ENCODE measurements at regions not wholly inside any gene's neighbourhood (a gene's known extent, or its start where the extent isn't known, plus 50 kb on each side); places are given as distances from the start of the nearest gene placed in this dataset.
"Not testable (repeated sequence)": the region's sequence is repeated elsewhere in the genome, so short reads cannot be mapped to it uniquely, and the experiment has no call there.

- DNase-seq = not testable (repeated sequence)
These were observed 114.5 kb downstream of the GATA6 start for GRCh38 chr18:22283855-22284254.

- DNase-seq = no peak
These were observed 114.0 kb downstream of the GATA6 start for GRCh38 chr18:22283397-22283796.

- DNase-seq = no peak
These were observed 113.7 kb downstream of the GATA6 start for GRCh38 chr18:22283116-22283395.

- no peak for DNase-seq
These were observed 113.1 kb downstream of the GATA6 start for GRCh38 chr18:22282311-22283115.

- no peak for DNase-seq
These were observed 111.0 kb downstream of the GATA6 start for GRCh38 chr18:22280453-22280750.

GRCh38 chr18:22279741-22280452 is 110.5 kb downstream of the GATA6 start:
- no peak for DNase-seq

GRCh38 chr18:22278798-22279197 is 109.4 kb downstream of the GATA6 start:
- no peak for DNase-seq

GRCh38 chr18:22277758-22278157 is 108.4 kb downstream of the GATA6 start:
- no peak for DNase-seq

GRCh38 chr18:22276334-22276713 is 106.9 kb downstream of the GATA6 start:
- DNase-seq = no peak

GRCh38 chr18:22275706-22276333 is 106.4 kb downstream of the GATA6 start:
- DNase-seq = no peak

- DNase-seq = no peak
These were observed 104.0 kb downstream of the GATA6 start for GRCh38 chr18:22273101-22274039.

- DNase-seq = no peak
These were observed 102.9 kb downstream of the GATA6 start for GRCh38 chr18:22272242-22272641.

- no peak for DNase-seq
These were observed 101.6 kb downstream of the GATA6 start for GRCh38 chr18:22271030-22271429.

GRCh38 chr18:22268641-22269128 is 99.3 kb downstream of the GATA6 start:
- DNase-seq = no peak

GRCh38 chr18:22267697-22268096 is 98.3 kb downstream of the GATA6 start:
- no peak for DNase-seq

GRCh38 chr18:22267225-22267624 is 97.8 kb downstream of the GATA6 start:
- DNase-seq = no peak

GRCh38 chr18:22265838-22266237 is 96.4 kb downstream of the GATA6 start:
- DNase-seq = no peak

- DNase-seq = no peak
These were observed 90.9 kb downstream of the GATA6 start for GRCh38 chr18:22260208-22260820.

GRCh38 chr18:22257022-22257543 is 87.7 kb downstream of the GATA6 start:
- DNase-seq = no peak

- no peak for DNase-seq
These were observed 84.7 kb downstream of the GATA6 start for GRCh38 chr18:22254088-22254487.

GRCh38 chr18:22253676-22254075 is 84.3 kb downstream of the GATA6 start:
- no peak for DNase-seq

- no peak for DNase-seq
These were observed 83.8 kb downstream of the GATA6 start for GRCh38 chr18:22253156-22253555.

All from activated T-cell treated with anti-CD3 and anti-CD28 coated beads, Interleukin-2, amount 50 U/mL, for 48 hours (primary cell).